GM21825 (cell line): ENCODE measurements at regions not wholly inside any gene's neighbourhood (a gene's known extent, or its start where the extent isn't known, plus 50 kb on each side); places are given as distances from the start of the nearest gene placed in this dataset.
"Not testable (repeated sequence)": the region's sequence is repeated elsewhere in the genome, so short reads cannot be mapped to it uniquely, and the experiment has no call there.

Experiments
- ATAC-seq: cut with Tn5 transposase; IDR thresholded peaks from one replicate; pipeline ENCODE4 v1.9.1; 2021; ENCODE audit warnings: mild to moderate bottlenecking, moderate library complexity; ENCODE audit not compliant: unreplicated experiment

GRCh38 chr11:60592601-60593000, 77.4 kb downstream of the MS4A13 start:
- ATAC-seq = no peak

- ATAC-seq = no peak
Observed at GRCh38 chr11:60594998-60595642, 79.9 kb downstream of the MS4A13 start.

- ATAC-seq = no peak
Observed at GRCh38 chr11:60607483-60607882, 91.9 kb upstream of the MS4A8 start.

- ATAC-seq = no peak
Observed at GRCh38 chr11:60609632-60610031, 89.8 kb upstream of the MS4A8 start.

GRCh38 chr11:60610702-60611101, 88.7 kb upstream of the MS4A8 start:
- no peak for ATAC-seq

GRCh38 chr11:60615497-60615896, 83.9 kb upstream of the MS4A8 start:
- ATAC-seq = no peak

GRCh38 chr11:60621940-60622339, 77.5 kb upstream of the MS4A8 start:
- ATAC-seq = not testable (repeated sequence)

- ATAC-seq = not testable (repeated sequence)
Observed at GRCh38 chr11:60622776-60623175, 76.6 kb upstream of the MS4A8 start.

GRCh38 chr11:60625262-60625661, 74.2 kb upstream of the MS4A8 start:
- ATAC-seq = no peak

- ATAC-seq = no peak
Observed at GRCh38 chr11:60629399-60629798, 70.0 kb upstream of the MS4A8 start.

GRCh38 chr11:60631944-60632343, 67.5 kb upstream of the MS4A8 start:
- ATAC-seq = no peak

GRCh38 chr11:60633645-60634044, 65.8 kb upstream of the MS4A8 start:
- ATAC-seq = peak; percentile 77

GRCh38 chr11:60634126-60634525, 65.3 kb upstream of the MS4A8 start:
- ATAC-seq = peak; percentile 34

GRCh38 chr11:60641940-60642339, 57.5 kb upstream of the MS4A8 start:
- ATAC-seq = no peak

GRCh38 chr11:60647087-60647486, 52.3 kb upstream of the MS4A8 start:
- no peak for ATAC-seq
